Gastroesophageal sphincter (tissue), 4 donors: ENCODE measurements at regions not wholly inside any gene's neighbourhood (a gene's known extent, or its start where the extent isn't known, plus 50 kb on each side); places are given as distances from the start of the nearest gene placed in this dataset.
A peak's percentile ranks its signal among the peaks of the same experiment; 100 is the strongest.

Experiments
- ATAC-seq: fragments of 150-250 bp; one replicate; pipeline ENCODE4 v1.9.1; 2016; ENCODE audit warnings: mild to moderate bottlenecking, moderate library complexity
- H3K27ac ChIP-seq, 4 donors: fragments of 200-600 bp; sonication (generic) in 3 of 4; 1 replicate in 3 of 4; 2 replicates in 1 of 4; pipeline ENCODE4 v1.5.1; 2016 to 2019
- H3K27me3 ChIP-seq: fragments of 200-600 bp; sonication (generic); one replicate; pipeline ENCODE4 v1.5.1; 2019
- H3K36me3 ChIP-seq, 2 donors: fragments of 200-600 bp; sonication (generic); one replicate each; pipeline ENCODE4 v1.5.1; 2019; ENCODE audit warnings: control low read depth in 1 of 2
- H3K4me1 ChIP-seq, 3 donors: fragments of 200-600 bp; sonication (generic); 1 replicate in 2 of 3; 2 replicates in 1 of 3; pipeline ENCODE4 v1.5.1; 2016 to 2019; ENCODE audit warnings: control low read depth in 2 of 3
- H3K4me3 ChIP-seq, 2 donors: fragments of 200-600 bp; sonication (generic); one replicate each; pipeline ENCODE4 v1.5.1; 2019; ENCODE audit warnings: mild to moderate bottlenecking in 1 of 2, moderate library complexity in 1 of 2
- H3K9me3 ChIP-seq, 3 donors: fragments of 200-600 bp; sonication (generic); one replicate each; pipeline ENCODE4 v1.5.1; 2017 to 2019; ENCODE audit warnings: control low read depth in 2 of 3
- CTCF ChIP-seq, 4 experiments: fragments of 200-600 bp in 2 of 4; fragments of 450-650 bp in 2 of 4; sonication (generic) in 1 of 4; IDR thresholded peaks; one replicate each; pipeline ENCODE4 v1.5.1; 2017 to 2019; ENCODE audit warnings: antibody characterized with exemption in 4 of 4, mild to moderate bottlenecking in 2 of 4, moderate library complexity in 2 of 4
- EP300 ChIP-seq: sonication (generic); formaldehyde crosslinking; IDR thresholded peaks from one replicate; pipeline ENCODE4 v1.6.1; 2017; ENCODE audit warnings: antibody characterized with exemption, mild to moderate bottlenecking
- POLR2A ChIP-seq, 2 donors: fragments of 450-650 bp; IDR thresholded peaks; one replicate each; pipeline ENCODE4 v1.6.1; 2017; ENCODE audit warnings: antibody characterized with exemption in 2 of 2, mild to moderate bottlenecking in 2 of 2, moderate library complexity in 1 of 2
- POLR2AphosphoS5 ChIP-seq: sonication (generic); formaldehyde crosslinking; IDR thresholded peaks from one replicate; pipeline ENCODE4 v1.6.1; 2017; ENCODE audit warnings: antibody characterized with exemption
- WGBS, 2 donors: methylation state at CpG; one replicate each; pipeline ENCODE4 v1.1.5; 2018; ENCODE audit warnings: low coverage in 1 of 2; 5-methylcytosine and 5-hydroxymethylcytosine counted together

- peaks cover 0 to 39% (median 0%) of the 10 kb centered on the region in 3 donors for H3K4me1 ChIP-seq
- 36 to 44% methylated on average over 2 of the region's 2 CpGs for WGBS, 2 donors
- H3K36me3 ChIP-seq, result no peaks in the 10 kb centered on the region
- TF ChIP-seq CTCF (IDR thresholded peaks at IDR 0.05) (no peak), EP300 (no peak), POLR2A (IDR thresholded peaks at IDR 0.05) (no peak), POLR2AphosphoS5 (no peak)
- H3K9me3 ChIP-seq, result no peaks in the 10 kb centered on the region
- H3K4me3 ChIP-seq, result no peak overlapping the region
- ATAC-seq, result no peak
- H3K27ac ChIP-seq, result peak overlapping the region in 1 of 4 donors; percentile 25
- H3K27me3 ChIP-seq, result no peaks in the 10 kb centered on the region
Measured at GRCh38 chr5:60503771-60504170, 196.2 kb downstream of the DEPDC1B start.

- ATAC-seq, result no peak
- H3K4me1 ChIP-seq, result peaks cover 0 to 42% (median 5%) of the 10 kb centered on the region in 3 donors
- TF ChIP-seq POLR2A (IDR thresholded peaks at IDR 0.05) (no peak), CTCF (IDR thresholded peaks at IDR 0.05) (no peak), POLR2AphosphoS5 (no peak), EP300 (no peak)
- no peaks in the 10 kb centered on the region for H3K27me3 ChIP-seq
- WGBS, 2 donors, result 31 to 38% methylated on average over 3 to 4 of the region's 4 CpGs
- H3K36me3 ChIP-seq, result no peaks in the 10 kb centered on the region
- no peaks in the 10 kb centered on the region for H3K9me3 ChIP-seq
- no peak overlapping the region for H3K4me3 ChIP-seq
- H3K27ac ChIP-seq, result peak overlapping the region; percentile 17 to 41 (median 34)
Measured at GRCh38 chr5:60497706-60498500, 202.1 kb downstream of the DEPDC1B start.

GRCh38 chr5:60495644-60496520, 204.1 kb downstream of the DEPDC1B start:
- WGBS, 2 donors, result 75 to 77% methylated on average over 4 to 5 of the region's 7 CpGs
- no peaks in the 10 kb centered on the region for H3K36me3 ChIP-seq
- H3K27ac ChIP-seq, result peak overlapping the region in 2 of 4 donors; percentile 14 to 19
- peaks cover 0 to 48% (median 5%) of the 10 kb centered on the region in 3 donors for H3K4me1 ChIP-seq
- no peak overlapping the region for H3K4me3 ChIP-seq
- no peaks in the 10 kb centered on the region for H3K27me3 ChIP-seq
- no peak for ATAC-seq
- H3K9me3 ChIP-seq, result no peaks in the 10 kb centered on the region
- TF ChIP-seq EP300, result no peak
- TF ChIP-seq CTCF (IDR thresholded peaks at IDR 0.05), result no peak
- TF ChIP-seq POLR2AphosphoS5, result no peak
- TF ChIP-seq POLR2A (IDR thresholded peaks at IDR 0.05), result no peak

GRCh38 chr5:60494635-60495034, 205.3 kb downstream of the DEPDC1B start:
- no peak overlapping the region for H3K4me3 ChIP-seq
- no peaks in the 10 kb centered on the region for H3K9me3 ChIP-seq
- TF ChIP-seq CTCF (IDR thresholded peaks at IDR 0.05) (no peak), POLR2A (IDR thresholded peaks at IDR 0.05) (no peak), EP300 (no peak), POLR2AphosphoS5 (no peak)
- ATAC-seq, result no peak
- H3K4me1 ChIP-seq, result peaks cover 0 to 49% (median 5%) of the 10 kb centered on the region in 3 donors
- no peaks in the 10 kb centered on the region for H3K36me3 ChIP-seq
- no peaks in the 10 kb centered on the region for H3K27me3 ChIP-seq
- peak overlapping the region in 2 of 4 donors; percentile 10 to 28 for H3K27ac ChIP-seq
